Activated T-helper 2 cell treated with anti-CD3 and anti-CD28 coated beads, Interferon-gamma antibody, Interleukin-2, Interleukin-4, amounts not matched to agents 10 μg/mL and 5 μg/mL and 100 μg/mL, durations not matched to agents 14 hours and 24 hours and 36 hours (primary cell): ENCODE measurements at regions not wholly inside any gene's neighbourhood (a gene's known extent, or its start where the extent isn't known, plus 50 kb on each side); places are given as distances from the start of the nearest gene placed in this dataset.

Experiments
- DNase-seq: peaks from one replicate; pipeline ENCODE4 v3.0.0; 2021; ENCODE audit warnings: low spot score
- H3K27ac Mint-ChIP-seq: one replicate; pipeline ENCODE4 v1.8.0; 2021; ENCODE audit warnings: mixed read lengths
- H3K27me3 Mint-ChIP-seq: one replicate; pipeline ENCODE4 v1.8.0; 2021; ENCODE audit warnings: low read depth, mixed read lengths
- H3K36me3 Mint-ChIP-seq: one replicate; pipeline ENCODE4 v1.8.0; 2021; ENCODE audit warnings: low read depth, mixed read lengths
- H3K4me1 Mint-ChIP-seq: one replicate; pipeline ENCODE4 v1.8.0; 2021; ENCODE audit warnings: low read depth, mixed read lengths
- H3K4me3 Mint-ChIP-seq: one replicate; pipeline ENCODE4 v1.8.0; 2021; ENCODE audit warnings: low read depth, mild to moderate bottlenecking, moderate library complexity, mixed read lengths
- H3K9me3 Mint-ChIP-seq: one replicate; pipeline ENCODE4 v1.8.0; 2021; ENCODE audit warnings: mixed read lengths
- intact Hi-C: fragments of 100-400 bp; cut with micrococcal nuclease; formaldehyde crosslinking; loops from one replicate; pipeline ENCODE4 v1.15.1; 2023

DNA sequence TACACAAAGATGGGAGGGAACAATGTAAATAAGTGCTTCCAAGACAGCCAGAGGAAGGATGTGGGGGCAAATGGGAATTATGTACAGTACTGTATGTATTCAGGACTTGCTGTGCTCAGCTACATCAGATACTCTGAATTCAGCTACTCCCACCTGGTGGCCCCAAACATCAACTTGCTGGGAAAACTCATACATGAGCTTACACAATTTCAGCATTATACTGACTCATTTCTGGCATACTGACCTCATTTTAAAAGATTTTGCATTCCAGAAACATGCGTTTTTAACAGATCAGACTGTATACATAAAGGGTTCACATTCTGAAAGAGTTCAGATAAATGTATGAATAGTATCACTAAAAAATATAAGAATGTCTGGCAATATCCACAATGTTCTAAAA is 59.7 kb downstream of the GPX5 start:
- no peak overlapping the region for H3K4me3 Mint-ChIP-seq
- no peak for DNase-seq
- peaks cover 50% of the 10 kb centered on the region for H3K27me3 Mint-ChIP-seq
- H3K27ac Mint-ChIP-seq = no peak overlapping the region
- intact Hi-C loops = loop anchor here (5.0 kb wide), 3 partner anchors 43 to 188 kb away; partner anchors contain the start of gene ZSCAN12
- no peaks in the 10 kb centered on the region for H3K9me3 Mint-ChIP-seq
- no peaks in the 10 kb centered on the region for H3K36me3 Mint-ChIP-seq
- H3K4me1 Mint-ChIP-seq = peaks cover 27% of the 10 kb centered on the region

DNA sequence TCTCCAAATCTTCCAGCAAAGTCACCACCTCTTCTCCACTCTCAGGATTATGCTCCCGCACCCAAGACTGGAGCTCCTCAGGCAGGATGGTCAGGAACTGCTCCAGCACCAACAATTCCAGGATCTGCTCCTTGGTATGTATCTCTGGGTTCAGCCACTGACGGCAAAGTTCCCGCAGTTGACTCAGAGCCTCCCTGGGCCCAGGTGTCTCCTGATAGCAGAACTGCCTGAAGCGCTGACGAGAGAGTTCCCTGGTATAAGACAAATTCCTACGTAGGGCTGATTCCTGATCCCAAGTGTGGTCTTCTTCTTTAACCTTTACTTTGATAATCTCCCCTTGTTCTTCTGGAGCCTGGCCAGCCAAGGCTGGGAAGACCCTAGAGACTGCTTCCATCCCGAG is 60.6 kb downstream of the GPX5 start:
- H3K27ac Mint-ChIP-seq = no peak overlapping the region

DNA sequence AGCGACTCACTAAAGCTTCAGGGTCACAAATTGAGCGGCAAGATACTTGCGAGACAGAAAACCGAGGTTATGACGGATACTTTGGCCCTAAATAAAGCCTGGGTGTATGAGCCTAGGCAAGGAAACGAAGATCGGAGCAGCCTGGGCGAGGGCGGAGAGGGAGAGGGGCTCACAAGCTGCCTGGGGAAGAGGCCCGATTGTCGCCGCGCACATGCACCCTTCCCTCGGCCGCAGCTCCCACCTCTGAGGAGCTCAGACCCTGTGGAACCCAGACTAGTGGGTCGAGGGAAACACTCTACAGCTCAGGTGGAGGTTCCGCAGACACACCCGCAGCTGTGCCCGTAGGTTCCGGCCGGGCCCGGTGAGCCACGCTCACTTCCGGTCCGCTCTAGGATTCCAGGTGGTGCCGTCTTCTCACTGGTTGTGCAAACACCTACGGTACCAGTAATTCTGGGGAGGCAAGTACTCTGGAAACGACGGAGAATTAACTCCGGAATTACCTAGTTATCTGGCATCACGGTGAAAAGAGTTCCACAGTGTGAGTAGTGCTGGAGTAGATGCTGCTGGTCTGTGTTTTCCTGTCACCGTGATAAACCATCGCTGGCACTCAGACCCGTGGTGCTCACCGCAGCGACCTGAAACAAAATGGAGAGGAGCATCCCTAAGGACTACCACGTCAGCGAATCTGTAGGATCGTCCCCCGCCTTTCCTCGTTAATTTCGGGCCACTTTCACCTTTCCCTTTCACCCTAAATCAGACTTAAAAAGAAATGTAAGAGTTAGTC is 61.5 kb downstream of the GPX5 start:
- Mint-ChIP-seq H3K27me3 (peaks cover 66% of the 10 kb centered on the region), H3K9me3 (no peaks in the 10 kb centered on the region), H3K36me3 (no peaks in the 10 kb centered on the region), H3K4me1 (peaks cover 27% of the 10 kb centered on the region), H3K27ac (no peak overlapping the region), H3K4me3 (peak overlapping the region; percentile 78)
- peak; percentile 38 for DNase-seq
- intact Hi-C loops = loop anchor here (5.0 kb wide), 3 partner anchors 45 to 190 kb away; partner anchors contain the start of gene ZSCAN12

More for the DNA sequence above, 60.6 kb downstream of the GPX5 start:
- peaks cover 58% of the 10 kb centered on the region for H3K27me3 Mint-ChIP-seq
- intact Hi-C loops = loop anchor here (5.0 kb wide), 3 partner anchors 44 to 189 kb away; partner anchors contain the start of gene ZSCAN12
- H3K4me1 Mint-ChIP-seq = peaks cover 27% of the 10 kb centered on the region
- H3K4me3 Mint-ChIP-seq = peak overlapping the region; percentile 78
- H3K9me3 Mint-ChIP-seq = no peaks in the 10 kb centered on the region
- H3K36me3 Mint-ChIP-seq = no peaks in the 10 kb centered on the region
- no peak for DNase-seq

GRCh38 chr6:28587746-28588075 is 62.0 kb downstream of the GPX5 start:
- H3K27ac Mint-ChIP-seq = no peak overlapping the region
- intact Hi-C loops = loop anchor here (5.0 kb wide), 3 partner anchors 45 to 190 kb away; partner anchors contain the start of gene ZSCAN12

GRCh38 chr6:28588666-28589065 is 63.0 kb downstream of the GPX5 start:
- Mint-ChIP-seq H3K4me3 (peak overlapping the region; percentile 48), H3K27ac (no peak overlapping the region)
- intact Hi-C loops = loop anchor here (5.0 kb wide), 3 partner anchors 46 to 191 kb away; partner anchors contain the start of gene ZSCAN12

More at GRCh38 chr6:28587746-28588075, 62.0 kb downstream of the GPX5 start:
- Mint-ChIP-seq H3K4me1 (peaks cover 27% of the 10 kb centered on the region), H3K9me3 (no peaks in the 10 kb centered on the region), H3K4me3 (peak overlapping the region; percentile 78), H3K27me3 (peaks cover 70% of the 10 kb centered on the region), H3K36me3 (no peaks in the 10 kb centered on the region)
- DNase-seq = no peak

DNA sequence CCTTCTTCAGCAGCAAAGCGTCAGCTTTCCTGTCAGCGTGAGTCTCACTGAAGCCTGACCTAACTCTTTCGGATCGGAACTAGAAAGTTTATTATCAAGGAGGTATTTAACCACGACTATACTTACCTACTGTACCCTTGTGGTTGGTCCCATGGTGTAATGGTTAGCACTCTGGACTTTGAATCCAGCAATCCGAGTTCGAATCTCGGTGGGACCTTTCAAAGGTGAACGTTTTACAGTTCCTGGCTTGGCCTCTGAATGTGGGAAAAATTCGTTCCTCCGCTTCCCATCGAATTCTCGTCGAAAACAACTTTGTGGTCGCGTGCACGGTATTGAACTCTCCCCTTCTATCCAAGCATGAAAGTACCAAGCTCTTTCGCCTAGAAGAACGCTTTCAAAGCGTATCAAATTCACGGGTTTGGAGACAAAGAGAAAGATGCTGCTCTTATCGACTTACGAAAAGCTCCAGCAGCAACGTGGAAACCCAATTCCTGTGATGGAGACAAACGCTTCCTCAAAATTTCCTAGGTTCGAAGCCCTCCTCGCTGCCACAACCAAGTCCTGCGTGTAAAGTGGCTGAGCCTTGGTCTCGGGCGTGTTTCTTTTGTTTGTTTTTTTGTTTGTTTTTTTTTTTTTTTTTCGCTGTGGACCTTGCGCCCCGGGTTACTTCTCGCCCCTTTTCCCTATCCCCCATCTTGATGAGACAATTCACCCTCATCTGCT is 63.7 kb downstream of the GPX5 start:
- peaks cover 72% of the 10 kb centered on the region for H3K27me3 Mint-ChIP-seq
- H3K9me3 Mint-ChIP-seq = no peaks in the 10 kb centered on the region
- no peaks in the 10 kb centered on the region for H3K36me3 Mint-ChIP-seq
- peak; percentile 46 for DNase-seq
- intact Hi-C loops = loop anchor here (5.0 kb wide), 3 partner anchors 47 to 192 kb away; partner anchors contain the start of gene ZSCAN12
- H3K4me3 Mint-ChIP-seq = peak overlapping the region; percentile 48
- peaks cover 27% of the 10 kb centered on the region for H3K4me1 Mint-ChIP-seq
- H3K27ac Mint-ChIP-seq = no peak overlapping the region

More at GRCh38 chr6:28588666-28589065, 63.0 kb downstream of the GPX5 start:
- Mint-ChIP-seq H3K36me3 (no peaks in the 10 kb centered on the region), H3K4me1 (peaks cover 27% of the 10 kb centered on the region), H3K9me3 (no peaks in the 10 kb centered on the region), H3K27me3 (peaks cover 73% of the 10 kb centered on the region)
- no peak for DNase-seq

- no peak overlapping the region for H3K27ac Mint-ChIP-seq
- peaks cover 69% of the 10 kb centered on the region for H3K27me3 Mint-ChIP-seq
- H3K9me3 Mint-ChIP-seq = no peaks in the 10 kb centered on the region
- intact Hi-C loops = loop anchor here (5.0 kb wide), 4 partner anchors 48 to 1093 kb away; partner anchors contain the start of gene ZSCAN12
- no peak for DNase-seq
- H3K4me1 Mint-ChIP-seq = peaks cover 27% of the 10 kb centered on the region
- peak overlapping the region; percentile 40 for H3K4me3 Mint-ChIP-seq
- no peaks in the 10 kb centered on the region for H3K36me3 Mint-ChIP-seq
Measured at GRCh38 chr6:28589957-28590349, 64.3 kb downstream of the GPX5 start.

DNA sequence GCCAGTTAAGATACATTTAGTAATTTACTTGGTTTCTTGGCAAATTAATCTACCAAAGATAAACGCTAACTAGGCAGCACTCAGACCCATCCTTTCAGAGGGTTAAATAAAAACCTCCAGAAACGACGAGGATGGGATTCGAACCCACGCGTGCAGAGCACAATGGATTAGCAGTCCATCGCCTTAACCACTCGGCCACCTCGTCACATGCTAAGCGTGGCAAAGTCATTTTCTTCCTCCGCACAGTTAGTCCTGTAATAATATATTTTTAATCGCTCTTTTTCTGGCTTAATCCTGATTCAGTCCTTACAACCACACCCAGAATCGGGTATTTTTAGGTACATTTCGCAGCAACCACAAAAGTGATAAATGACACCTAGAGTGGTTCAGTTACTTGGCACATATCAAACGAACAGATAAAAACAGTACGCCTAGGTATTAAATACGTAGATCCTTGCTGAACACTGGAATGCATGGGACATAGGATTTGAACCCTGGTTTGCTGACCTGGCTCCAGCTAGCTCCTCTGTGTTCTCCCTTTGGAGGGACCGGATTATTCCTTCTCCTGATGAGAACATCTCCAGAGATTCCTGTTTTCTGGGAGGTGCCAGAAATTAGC is 71.6 kb downstream of the GPX5 start:
- no peaks in the 10 kb centered on the region for H3K9me3 Mint-ChIP-seq
- peaks cover 40% of the 10 kb centered on the region for H3K27me3 Mint-ChIP-seq
- intact Hi-C loops = no loop called here
- H3K4me1 Mint-ChIP-seq = peaks cover 3% of the 10 kb centered on the region
- no peak overlapping the region for H3K27ac Mint-ChIP-seq
- H3K36me3 Mint-ChIP-seq = no peaks in the 10 kb centered on the region
- peak overlapping the region; percentile 34 for H3K4me3 Mint-ChIP-seq
- no peak for DNase-seq

DNA sequence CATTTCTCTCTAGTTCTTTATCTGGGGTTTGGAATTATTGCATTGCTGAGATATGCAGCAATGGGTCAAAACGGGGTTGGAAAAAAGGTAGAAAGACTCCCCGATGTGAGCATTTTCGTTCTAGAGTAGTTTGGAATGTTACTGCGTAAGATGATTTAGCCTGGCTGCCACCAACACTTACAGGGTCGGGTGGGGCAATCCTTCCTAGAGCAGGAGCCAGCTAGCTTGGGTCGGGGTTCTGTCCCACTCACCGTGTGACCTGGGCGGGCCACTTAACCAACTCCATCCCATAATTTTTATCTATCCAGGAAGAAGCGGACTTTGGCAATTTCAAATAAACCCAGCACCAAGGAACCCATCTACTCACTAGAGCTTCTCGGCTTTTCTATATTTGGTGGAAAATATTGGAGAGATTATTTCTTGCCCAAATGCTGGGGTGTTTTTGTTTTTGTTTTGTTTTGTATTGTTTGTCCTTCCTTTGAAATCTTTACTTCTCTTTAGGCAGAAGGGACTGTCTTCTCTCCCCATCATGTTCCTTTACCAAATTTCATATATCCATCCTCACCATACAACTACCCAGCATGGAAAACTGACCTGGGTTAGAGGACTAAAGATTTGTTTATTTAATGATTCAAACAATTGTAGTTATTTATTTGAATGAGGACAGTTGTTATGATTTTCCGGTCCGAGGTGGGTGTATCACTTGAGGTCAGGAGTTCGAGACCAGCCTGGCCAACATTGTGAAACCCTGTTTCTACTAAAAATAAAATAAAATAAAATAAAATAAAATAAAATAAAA is 72.4 kb downstream of the GPX5 start:
- DNase-seq = no peak
- H3K4me3 Mint-ChIP-seq = peak overlapping the region; percentile 34
- H3K27ac Mint-ChIP-seq = no peak overlapping the region
- no peaks in the 10 kb centered on the region for H3K9me3 Mint-ChIP-seq
- intact Hi-C loops = no loop called here
- no peaks in the 10 kb centered on the region for H3K36me3 Mint-ChIP-seq
- H3K27me3 Mint-ChIP-seq = peaks cover 35% of the 10 kb centered on the region
- H3K4me1 Mint-ChIP-seq = peaks cover 3% of the 10 kb centered on the region

- Mint-ChIP-seq H3K4me1 (peaks cover 3% of the 10 kb centered on the region), H3K27ac (no peak overlapping the region), H3K36me3 (no peaks in the 10 kb centered on the region), H3K4me3 (no peak overlapping the region), H3K27me3 (peaks cover 34% of the 10 kb centered on the region), H3K9me3 (no peaks in the 10 kb centered on the region)
- intact Hi-C loops = no loop called here
- DNase-seq = no peak
Measured at GRCh38 chr6:28598757-28599686, 73.3 kb downstream of the GPX5 start.

- H3K27ac Mint-ChIP-seq = no peak overlapping the region
- peaks cover 35% of the 10 kb centered on the region for H3K27me3 Mint-ChIP-seq
- H3K9me3 Mint-ChIP-seq = no peaks in the 10 kb centered on the region
- intact Hi-C loops = no loop called here
- H3K36me3 Mint-ChIP-seq = no peaks in the 10 kb centered on the region
- H3K4me3 Mint-ChIP-seq = no peak overlapping the region
- H3K4me1 Mint-ChIP-seq = peaks cover 3% of the 10 kb centered on the region
- no peak for DNase-seq
Measured at GRCh38 chr6:28600245-28600644, 74.6 kb downstream of the GPX5 start.
